Erythroblast (primary cell): ENCODE measurements at regions not wholly inside any gene's neighbourhood (a gene's known extent, or its start where the extent isn't known, plus 50 kb on each side); places are given as distances from the start of the nearest gene placed in this dataset.

Experiments
- GATA1 ChIP-seq: IDR thresholded peaks from 2 replicates; pipeline ENCODE4 v1.6.1; 2011; ENCODE audit warnings: low read depth, mild to moderate bottlenecking, control low read depth, low read length, moderate library complexity
- POLR2A ChIP-seq: IDR thresholded peaks from 2 replicates; pipeline ENCODE4 v1.6.1; 2011; ENCODE audit warnings: mild to moderate bottlenecking, low read length

DNA sequence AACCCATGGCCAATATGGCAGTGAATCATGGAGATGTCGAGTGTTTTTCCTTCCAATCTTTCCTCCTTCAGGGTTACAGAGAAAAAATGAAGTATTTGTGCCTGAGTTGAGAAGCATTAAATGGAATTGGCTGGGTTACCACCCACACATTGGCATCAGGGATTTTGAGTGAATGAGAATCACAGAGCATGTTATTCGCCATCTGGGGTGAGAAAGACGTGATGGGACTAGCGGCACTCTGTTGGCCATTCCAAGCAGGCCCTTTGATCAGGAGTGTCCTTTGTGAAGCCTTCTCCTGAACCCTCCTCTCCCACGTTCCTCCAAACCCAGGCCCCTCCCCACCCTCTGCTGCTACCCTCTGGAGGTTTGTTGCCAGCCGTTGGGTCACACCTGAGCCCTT is 84.2 kb upstream of the PCDH8 start:
- TF ChIP-seq POLR2A (no peak), GATA1 (no peak)
